Mesendoderm (in vitro differentiated cells): ENCODE measurements at regions not wholly inside any gene's neighbourhood (a gene's known extent, or its start where the extent isn't known, plus 50 kb on each side); places are given as distances from the start of the nearest gene placed in this dataset.

ENCODE experiments used
- DNase-seq: peaks from one replicate; pipeline ENCODE4 v3.0.0; 2013
- H2AK5ac ChIP-seq: 2 replicates; pipeline ENCODE4 v1.6.1; 2013; ENCODE audit warnings: low read length, inconsistent platforms
- H2BK120ac ChIP-seq: 2 replicates; pipeline ENCODE4 v1.6.1; 2013; ENCODE audit warnings: low read depth, mild to moderate bottlenecking, low read length, moderate library complexity, mixed read lengths
- H2BK15ac ChIP-seq: replicated peaks from 2 replicates; pipeline ENCODE4 v1.6.1; 2013; ENCODE audit warnings: low read depth, mild to moderate bottlenecking, moderate library complexity
- H2BK5ac ChIP-seq: 2 replicates; pipeline ENCODE4 v1.6.1; 2013; ENCODE audit warnings: low read length, inconsistent platforms
- H3K18ac ChIP-seq: 2 replicates; pipeline ENCODE4 v1.6.1; 2013; ENCODE audit warnings: mild to moderate bottlenecking, low read length, mixed read lengths
- H3K23ac ChIP-seq: one replicate; pipeline ENCODE4 v1.6.1; 2013; ENCODE audit warnings: low read length
- H3K27ac ChIP-seq: 2 replicates; pipeline ENCODE4 v1.5.1; 2013; ENCODE audit warnings: low read depth, mild to moderate bottlenecking, inconsistent platforms, low read length, moderate library complexity
- H3K27me3 ChIP-seq: 2 replicates; pipeline ENCODE4 v1.6.1; 2013; ENCODE audit warnings: low read length, control low read depth, mild to moderate bottlenecking, inconsistent platforms; ENCODE audit not compliant: insufficient read depth, poor library complexity
- H3K36me3 ChIP-seq: 2 replicates; pipeline ENCODE4 v1.6.1; 2013; ENCODE audit warnings: low read length, inconsistent platforms; ENCODE audit not compliant: control insufficient read depth, insufficient read depth
- H3K4ac ChIP-seq: one replicate; pipeline ENCODE4 v1.6.1; 2013; ENCODE audit warnings: low read depth, mild to moderate bottlenecking, low read length, moderate library complexity
- H3K4me1 ChIP-seq: 2 replicates; pipeline ENCODE4 v1.6.1; 2013; ENCODE audit warnings: low read depth, low read length, inconsistent platforms; ENCODE audit not compliant: control insufficient read depth
- H3K4me2 ChIP-seq: 2 replicates; pipeline ENCODE4 v1.6.1; 2013; ENCODE audit warnings: low read length
- H3K4me3 ChIP-seq: 2 replicates; pipeline ENCODE4 v1.5.1; 2013; ENCODE audit warnings: mild to moderate bottlenecking, low read length
- H3K56ac ChIP-seq: one replicate; pipeline ENCODE4 v1.6.1; 2013; ENCODE audit warnings: low read length
- H3K79me1 ChIP-seq: 2 replicates; pipeline ENCODE4 v1.6.1; 2013; ENCODE audit warnings: low read length, inconsistent platforms
- H3K79me2 ChIP-seq: 2 replicates; pipeline ENCODE4 v1.6.1; 2013; ENCODE audit warnings: mild to moderate bottlenecking, low read length; ENCODE audit not compliant: control insufficient read depth, insufficient read depth
- H3K9ac ChIP-seq: 2 replicates; pipeline ENCODE4 v1.6.1; 2013; ENCODE audit warnings: low read length, inconsistent platforms
- H4K5ac ChIP-seq: one replicate; pipeline ENCODE4 v1.6.1; 2013; ENCODE audit warnings: low read length
- H4K8ac ChIP-seq: one replicate; pipeline ENCODE4 v1.6.1; 2013; ENCODE audit warnings: low read depth, mild to moderate bottlenecking, control low read depth, low read length, moderate library complexity
- WGBS: extraction: QIAGEN DNeasy Blood & Tissue Kit; methylation state at CpG from one replicate; pipeline ENCODE4 v1.1.7; 2013; ENCODE audit warnings: low lambda C conversion rate, missing lambda C conversion rate; ENCODE audit not compliant: insufficient coverage; ENCODE audit errors: extremely low coverage; 5-methylcytosine and 5-hydroxymethylcytosine counted together

DNA sequence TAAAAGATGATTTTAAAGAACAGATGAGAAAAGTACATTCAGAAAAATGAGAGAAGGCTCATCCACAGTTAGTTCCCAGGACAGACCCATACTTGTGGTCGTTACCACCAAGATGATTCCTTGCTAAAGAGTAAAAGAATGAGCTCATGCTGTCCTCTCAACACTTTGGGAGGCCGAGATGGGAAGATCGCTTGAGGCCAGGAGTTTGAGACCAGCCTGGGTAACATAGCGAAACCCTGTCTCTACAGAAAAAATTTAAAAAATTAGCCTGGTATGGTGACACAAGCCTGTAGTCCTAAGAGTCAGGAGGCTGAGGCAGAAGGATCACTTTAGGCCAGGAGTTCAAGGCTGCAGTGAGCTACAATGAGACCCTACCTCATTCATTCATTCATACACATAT lies 60.7 kb upstream of the CNEP1R1 start:
- Histone ChIP-seq H2BK5ac (no peak overlapping the region), H3K9ac (no peak overlapping the region)
- no CpG with 5 or more reads among the region's 4 CpGs for WGBS

GRCh38 chr16:49964973-49965372 lies 60.1 kb upstream of the CNEP1R1 start:
- no CpG with 5 or more reads among the region's 2 CpGs for WGBS
- Histone ChIP-seq H2AK5ac (no peak overlapping the region), H3K27ac (no peak overlapping the region), H2BK120ac (no peak overlapping the region), H3K4me2 (no peak overlapping the region), H4K5ac (no peak overlapping the region), H3K4ac (no peak overlapping the region), H2BK5ac (no peak overlapping the region), H3K9ac (no peak overlapping the region), H3K23ac (no peak overlapping the region), H3K27me3 (no peaks in the 10 kb centered on the region), H3K36me3 (no peaks in the 10 kb centered on the region), H3K18ac (no peak overlapping the region), H2BK15ac (no peak overlapping the region), H3K79me2 (no peaks in the 10 kb centered on the region), H4K8ac (no peak overlapping the region), H3K79me1 (no peaks in the 10 kb centered on the region), H3K4me3 (no peak overlapping the region), H3K4me1 (no peaks in the 10 kb centered on the region), H3K56ac (no peak overlapping the region)
- no peak for DNase-seq

More for the DNA sequence above, 60.7 kb upstream of the CNEP1R1 start:
- no peaks in the 10 kb centered on the region for H3K36me3 ChIP-seq
- no peak overlapping the region for H3K4me3 ChIP-seq
- no peak overlapping the region for H3K56ac ChIP-seq
- no peak overlapping the region for H4K5ac ChIP-seq
- H3K4me1 ChIP-seq: no peaks in the 10 kb centered on the region
- no peak for DNase-seq
- H3K18ac ChIP-seq: no peak overlapping the region
- H2BK120ac ChIP-seq: no peak overlapping the region
- no peak overlapping the region for H2BK15ac ChIP-seq
- no peak overlapping the region for H3K23ac ChIP-seq
- H4K8ac ChIP-seq: no peak overlapping the region
- no peaks in the 10 kb centered on the region for H3K27me3 ChIP-seq
- no peak overlapping the region for H2AK5ac ChIP-seq
- no peaks in the 10 kb centered on the region for H3K79me1 ChIP-seq
- no peak overlapping the region for H3K27ac ChIP-seq
- H3K79me2 ChIP-seq: no peaks in the 10 kb centered on the region
- no peak overlapping the region for H3K4ac ChIP-seq
- H3K4me2 ChIP-seq: no peak overlapping the region

- Histone ChIP-seq H2AK5ac (no peak overlapping the region), H2BK120ac (no peak overlapping the region), H3K36me3 (no peaks in the 10 kb centered on the region), H2BK5ac (no peak overlapping the region), H3K56ac (peak overlapping the region; percentile 25), H3K4me3 (no peak overlapping the region), H3K18ac (no peak overlapping the region), H3K9ac (no peak overlapping the region), H3K27ac (no peak overlapping the region), H3K23ac (no peak overlapping the region), H3K4me2 (no peak overlapping the region), H3K27me3 (no peaks in the 10 kb centered on the region), H3K79me1 (no peaks in the 10 kb centered on the region), H4K8ac (no peak overlapping the region), H3K4ac (no peak overlapping the region), H4K5ac (no peak overlapping the region), H3K4me1 (no peaks in the 10 kb centered on the region), H3K79me2 (no peaks in the 10 kb centered on the region), H2BK15ac (no peak overlapping the region)
- DNase-seq: no peak
- WGBS: no CpG with 5 or more reads among the region's 6 CpGs
Measured at GRCh38 chr16:49967012-49967559, 57.9 kb upstream of the CNEP1R1 start.

DNA sequence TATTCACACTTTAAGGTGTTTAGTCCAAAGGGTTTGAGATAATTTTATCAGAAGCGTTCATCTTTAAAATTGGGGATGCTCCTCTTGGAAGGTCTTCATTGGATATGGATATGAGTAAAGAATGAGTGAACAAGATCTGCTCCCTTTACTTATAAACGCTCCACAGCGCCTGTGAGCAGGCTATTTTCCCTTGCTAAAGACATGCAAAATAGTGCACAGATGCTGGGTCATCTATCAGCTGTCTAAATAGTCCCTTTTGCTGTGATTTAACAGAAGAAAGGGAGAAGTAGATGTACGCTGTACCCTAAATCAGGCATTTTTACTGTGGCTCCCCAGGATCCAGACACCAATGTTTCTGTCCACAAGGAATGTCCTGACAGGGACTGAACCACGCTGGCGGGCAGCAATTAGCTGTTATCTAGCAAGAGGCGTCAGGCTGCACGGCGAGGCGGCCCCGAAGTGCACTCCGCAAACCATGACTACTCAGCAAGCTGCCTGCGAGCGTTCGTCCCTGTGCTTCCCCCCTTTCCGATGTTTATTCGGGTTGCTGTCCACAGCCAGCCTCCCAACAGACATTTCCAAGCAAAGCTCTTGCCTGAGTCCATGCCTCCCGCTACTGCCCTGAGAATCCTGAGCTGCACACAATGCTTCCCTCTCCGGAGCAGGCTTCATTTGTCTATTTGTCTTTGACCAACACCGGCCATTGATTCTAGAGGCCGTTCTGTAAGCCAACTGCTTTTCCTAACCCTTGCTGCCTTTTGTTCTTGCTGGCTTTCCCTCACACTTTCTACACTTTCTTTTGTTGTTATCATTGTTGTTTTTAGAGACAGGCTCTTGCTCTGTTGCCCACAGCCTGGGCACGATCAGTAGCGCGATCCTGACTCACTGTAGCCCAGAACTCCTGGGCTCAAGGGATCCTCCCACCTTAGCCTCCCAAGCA lies 55.7 kb upstream of the CNEP1R1 start:
- no peaks in the 10 kb centered on the region for H3K79me1 ChIP-seq
- no peaks in the 10 kb centered on the region for H3K4me1 ChIP-seq
- no peak overlapping the region for H3K23ac ChIP-seq
- H3K18ac ChIP-seq: no peak overlapping the region
- no peak overlapping the region for H2BK5ac ChIP-seq
- no peak overlapping the region for H3K4me3 ChIP-seq
- H2BK120ac ChIP-seq: no peak overlapping the region
- H3K9ac ChIP-seq: no peak overlapping the region
- H3K79me2 ChIP-seq: no peaks in the 10 kb centered on the region
- no peak overlapping the region for H3K4me2 ChIP-seq
- no peak overlapping the region for H3K4ac ChIP-seq
- no peak overlapping the region for H3K27ac ChIP-seq
- H4K5ac ChIP-seq: no peak overlapping the region
- no CpG with 5 or more reads among the region's 24 CpGs for WGBS
- no peak overlapping the region for H4K8ac ChIP-seq
- H3K36me3 ChIP-seq: no peaks in the 10 kb centered on the region
- no peak overlapping the region for H3K56ac ChIP-seq
- no peaks in the 10 kb centered on the region for H3K27me3 ChIP-seq
- H2BK15ac ChIP-seq: no peak overlapping the region
- no peak for DNase-seq
- no peak overlapping the region for H2AK5ac ChIP-seq

GRCh38 chr16:49970797-49971431 lies 54.1 kb upstream of the CNEP1R1 start:
- WGBS: no CpG with 5 or more reads among the region's 8 CpGs

More at GRCh38 chr16:49970797-49971431, 54.1 kb upstream of the CNEP1R1 start:
- Histone ChIP-seq H3K79me2 (no peaks in the 10 kb centered on the region), H3K56ac (no peak overlapping the region), H4K5ac (no peak overlapping the region), H2BK15ac (no peak overlapping the region), H3K9ac (no peak overlapping the region), H3K4me3 (no peak overlapping the region), H3K4ac (no peak overlapping the region), H3K27me3 (no peaks in the 10 kb centered on the region), H2BK120ac (no peak overlapping the region), H3K27ac (no peak overlapping the region), H4K8ac (no peak overlapping the region), H3K23ac (no peak overlapping the region), H3K4me2 (no peak overlapping the region), H3K36me3 (no peaks in the 10 kb centered on the region), H3K18ac (no peak overlapping the region), H3K79me1 (no peaks in the 10 kb centered on the region), H3K4me1 (no peaks in the 10 kb centered on the region), H2BK5ac (no peak overlapping the region), H2AK5ac (no peak overlapping the region)
- no peak for DNase-seq
